ENCODE measurements at regions not wholly inside any gene's neighbourhood (a gene's known extent, or its start where the extent isn't known, plus 50 kb on each side); places are given as distances from the start of the nearest gene placed in this dataset.

DNA sequence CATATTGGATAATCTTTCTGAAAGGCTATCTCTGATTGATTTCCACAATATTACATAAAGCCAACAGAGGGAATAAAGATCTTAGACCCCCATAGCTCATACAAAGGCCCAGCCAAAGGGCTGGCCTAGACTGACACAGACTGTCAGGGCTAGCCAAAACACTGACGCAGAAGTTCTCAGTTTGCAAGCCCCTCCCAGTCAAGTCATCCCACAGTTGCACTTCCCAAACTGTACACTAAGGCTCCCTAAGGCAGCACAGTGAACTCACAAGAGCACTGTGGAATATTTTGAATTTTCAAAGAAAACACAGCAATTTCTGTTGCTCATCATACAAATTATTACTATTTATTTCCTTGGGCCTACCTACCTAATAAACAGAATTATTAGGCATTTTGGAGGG lies 244.9 kb downstream of the SP3 start:
- H2BK12ac ChIP-seq (ENCODE audit: low read depth, low read length): no peak overlapping the region
- no peaks in the 10 kb centered on the region for H3K79me2 ChIP-seq (ENCODE audit: control insufficient read depth in 1 of 2, insufficient read depth in 2 of 2, low read length in 2 of 2)
- H3K23me2 ChIP-seq (ENCODE audit: low read depth, low read length): no peaks in the 10 kb centered on the region
- DNase-seq (ENCODE audit: low read depth in 1 of 2, low spot score in 2 of 2) (no peak), FAIRE-seq (no peak)
- H2BK20ac ChIP-seq (ENCODE audit: low read length): no peak overlapping the region
- no peak overlapping the region for H3K4me3 ChIP-seq (ENCODE audit: extremely low read depth in 1 of 4, insufficient read depth in 2 of 4, low read depth in 3 of 4, low read length in 4 of 4)
- ChIA-PET CTCF (ENCODE audit: partially characterized antibody) (interaction anchor here (1.2 kb wide), 1 partner anchor 102 kb away, joined by 3 read pairs; no protein-coding TSS in a partner anchor), POLR2A (ENCODE audit: partially characterized antibody) (no interaction called here)
- no peak overlapping the region for H3K4ac ChIP-seq (replicated peaks; ENCODE audit: insufficient read length, low read depth, low read length)
- no peak overlapping the region for H4K8ac ChIP-seq (ENCODE audit: extremely low read depth, insufficient read depth, low read length)
- H2BK120ac ChIP-seq (replicated peaks; ENCODE audit: low read depth, low read length): no peak overlapping the region
- no peak overlapping the region for H2AFZ ChIP-seq (ENCODE audit: low read length)
- H4K5ac ChIP-seq (ENCODE audit: insufficient read length, low read depth, low read length): no peak overlapping the region
- no peaks in the 10 kb centered on the region for H3K4me1 ChIP-seq (replicated peaks in 1 of 4; ENCODE audit: control insufficient read depth in 3 of 4, insufficient read depth in 4 of 4, low read length in 3 of 4)
- H3K79me1 ChIP-seq (ENCODE audit: low read depth, low read length): no peaks in the 10 kb centered on the region
- no peak overlapping the region for H4K91ac ChIP-seq (replicated peaks; ENCODE audit: insufficient read length, low read length)
- H3K36me3 ChIP-seq (ENCODE audit: control insufficient read depth in 2 of 4, insufficient read depth in 4 of 4, low read length in 3 of 4): no peaks in the 10 kb centered on the region
- no peak overlapping the region for H3K9ac ChIP-seq (replicated peaks in 1 of 4; ENCODE audit: extremely low read depth in 1 of 4, low read depth in 3 of 4, low read length in 3 of 4)
- H2AK5ac ChIP-seq (ENCODE audit: low read depth, low read length): no peak overlapping the region
- no peak overlapping the region for H3K56ac ChIP-seq (replicated peaks; ENCODE audit: insufficient read length, low read depth, low read length)
- no peak for TF ChIP-seq POLR2A (IDR thresholded peaks at IDR 0.05; ENCODE audit: control extremely low read depth in 1 of 2, low read depth in 2 of 2, low read length in 2 of 2)
- no peak for TF ChIP-seq CEBPB (IDR thresholded peaks at IDR 0.05; ENCODE audit: low read depth, low read length)
- TF ChIP-seq JUND (IDR thresholded peaks at IDR 0.05; ENCODE audit: low read length): no peak
- TF ChIP-seq SAP30 (IDR thresholded peaks at IDR 0.05; ENCODE audit: insufficient read depth, insufficient replicate concordance, low read length): no peak
- TF ChIP-seq RXRA (IDR thresholded peaks at IDR 0.05; ENCODE audit: insufficient read depth, low read depth, low read length): no peak
- no peak for TF ChIP-seq ATF3 (IDR thresholded peaks at IDR 0.05; ENCODE audit: insufficient read depth, low read depth, low read length)
- TF ChIP-seq NANOG (IDR thresholded peaks at IDR 0.05; ENCODE audit: insufficient read depth, low read depth, low read length, poor library complexity, severe bottlenecking): no peak
- TF ChIP-seq SRF (IDR thresholded peaks at IDR 0.05; ENCODE audit: low read depth, low read length): no peak
- TF ChIP-seq GABPA (IDR thresholded peaks at IDR 0.05; ENCODE audit: borderline replicate concordance, insufficient read depth, low read length): no peak
- no peak for TF ChIP-seq ATF2 (IDR thresholded peaks at IDR 0.05; ENCODE audit: low read length)
- H2BK15ac ChIP-seq (ENCODE audit: low read length): no peak overlapping the region
- H3K27me3 ChIP-seq (replicated peaks in 1 of 4; ENCODE audit: control insufficient read depth in 3 of 4, extremely low read depth in 1 of 4, insufficient read depth in 3 of 4, low read length in 3 of 4): no peaks in the 10 kb centered on the region; a peak in 1 of 7 replicates
- H3K27ac ChIP-seq (ENCODE audit: low read depth, low read length): no peak overlapping the region
- no peak overlapping the region for H3K18ac ChIP-seq (ENCODE audit: extremely low read depth, low read length)
- H3K14ac ChIP-seq (ENCODE audit: insufficient read length): no peak overlapping the region
- H4K20me1 ChIP-seq (replicated peaks in 1 of 2; ENCODE audit: control insufficient read depth in 1 of 2, insufficient read depth in 2 of 2, low read length in 2 of 2): no peaks in the 10 kb centered on the region
- H3K23ac ChIP-seq (ENCODE audit: insufficient read length): no peak overlapping the region
- H3K4me2 ChIP-seq (ENCODE audit: insufficient read depth in 1 of 2, low read depth in 2 of 2, low read length in 2 of 2): no peak overlapping the region
- H3K9me3 ChIP-seq (ENCODE audit: insufficient read depth in 2 of 2, low read depth in 1 of 2, low read length in 1 of 2): no peaks in the 10 kb centered on the region
- 77% methylated on average over 1 of the region's 1 CpG; no CpG with 5 or more reads in 1 of the 2 experiments for WGBS, 2 experiments (ENCODE audit: extremely low coverage in 1 of 2, insufficient coverage in 1 of 2, insufficient read length in 1 of 2, insufficient replicate concordance in 2 of 2, low coverage in 1 of 2, low lambda C conversion rate in 2 of 2, missing lambda C conversion rate in 1 of 2)
- H2BK5ac ChIP-seq (ENCODE audit: low read depth, low read length): no peak overlapping the region
